A673 (cell line): ENCODE measurements at regions not wholly inside any gene's neighbourhood (a gene's known extent, or its start where the extent isn't known, plus 50 kb on each side); places are given as distances from the start of the nearest gene placed in this dataset.

Experiments
- BruUV-seq: library from RNA; stranded (reverse); fragments of 400-500 nt; replicated peaks from 2 replicates; lab custom pipeline; 2021; lab: Mats Ljungman, UMichigan
- CTCF ChIA-PET: fragments of 300-600 bp; sonication (Branson Sonifier 250); formaldehyde crosslinking; loops from one replicate; lab custom pipeline; 2022; ENCODE audit warnings: antibody characterized with exemption; lab: Charles Lee
- POLR2A ChIA-PET: fragments of 300-600 bp; sonication (Branson Sonifier 250); formaldehyde crosslinking; loops from one replicate; lab custom pipeline; 2022; ENCODE audit warnings: antibody characterized with exemption; ENCODE audit not compliant: low non-redundant PET; lab: Charles Lee
- DNase-seq: peaks from one replicate; pipeline ENCODE4 v3.0.0-alpha.2; 2015; ENCODE audit warnings: low spot score
- H3K27ac ChIP-seq: fragments of 200-600 bp; sonication (generic); 2 replicates; pipeline ENCODE4 v1.5.1; 2016; ENCODE audit warnings: mixed run types, low read depth, mild to moderate bottlenecking, mixed read lengths, antibody characterized with exemption, low read length; ENCODE audit not compliant: poor library complexity, severe bottlenecking
- H3K27me3 ChIP-seq: fragments of 200-600 bp; sonication (generic); replicated peaks from 2 replicates; pipeline ENCODE4 v1.6.1; 2017; ENCODE audit warnings: mixed run types, low read depth, mild to moderate bottlenecking, mixed read lengths, antibody characterized with exemption, low read length; ENCODE audit not compliant: insufficient read depth, poor library complexity
- H3K36me3 ChIP-seq: fragments of 200-600 bp; sonication (generic); 2 replicates; pipeline ENCODE4 v1.6.1; 2016; ENCODE audit warnings: mixed run types, mild to moderate bottlenecking, mixed read lengths, antibody characterized with exemption, low read length; ENCODE audit not compliant: insufficient read depth, poor library complexity, severe bottlenecking
- H3K4me1 ChIP-seq: fragments of 200-600 bp; sonication (generic); 2 replicates; pipeline ENCODE4 v1.6.1; 2017; ENCODE audit warnings: mixed run types, mild to moderate bottlenecking, mixed read lengths, antibody characterized with exemption, low read length; ENCODE audit not compliant: insufficient read depth, poor library complexity, severe bottlenecking
- H3K4me3 ChIP-seq: fragments of 200-600 bp; sonication (generic); 2 replicates; pipeline ENCODE4 v1.5.1; 2016; ENCODE audit warnings: low read depth, mixed run types, mild to moderate bottlenecking, mixed read lengths, low read length; ENCODE audit not compliant: poor library complexity, severe bottlenecking
- H3K9me3 ChIP-seq: fragments of 200-600 bp; sonication (generic); 2 replicates; pipeline ENCODE4 v1.6.1; 2016; ENCODE audit warnings: mixed run types, low read depth, mild to moderate bottlenecking, mixed read lengths, antibody characterized with exemption, low read length; ENCODE audit not compliant: poor library complexity, severe bottlenecking
- CTCF ChIP-seq: fragments of 300-800, 200-600 bp; sonication (generic); conservative IDR thresholded peaks from 2 replicates; pipeline ENCODE4 v1.5.1; 2017; ENCODE audit warnings: low read depth, mild to moderate bottlenecking, antibody characterized with exemption, low read length, moderate library complexity, mixed read lengths
- EZH2 ChIP-seq: fragments of 200-600 bp; sonication (generic); IDR thresholded peaks from 2 replicates; pipeline ENCODE4 v1.6.1; 2017; ENCODE audit warnings: borderline replicate concordance, low read depth, mild to moderate bottlenecking, mixed read lengths, antibody characterized with exemption, low read length; ENCODE audit not compliant: poor library complexity, severe bottlenecking
- intact Hi-C: fragments of 100-400 bp; cut with micrococcal nuclease; formaldehyde crosslinking; loops from one replicate; pipeline ENCODE4 v1.10.0; 2022; ENCODE audit not compliant: unreplicated experiment

DNA sequence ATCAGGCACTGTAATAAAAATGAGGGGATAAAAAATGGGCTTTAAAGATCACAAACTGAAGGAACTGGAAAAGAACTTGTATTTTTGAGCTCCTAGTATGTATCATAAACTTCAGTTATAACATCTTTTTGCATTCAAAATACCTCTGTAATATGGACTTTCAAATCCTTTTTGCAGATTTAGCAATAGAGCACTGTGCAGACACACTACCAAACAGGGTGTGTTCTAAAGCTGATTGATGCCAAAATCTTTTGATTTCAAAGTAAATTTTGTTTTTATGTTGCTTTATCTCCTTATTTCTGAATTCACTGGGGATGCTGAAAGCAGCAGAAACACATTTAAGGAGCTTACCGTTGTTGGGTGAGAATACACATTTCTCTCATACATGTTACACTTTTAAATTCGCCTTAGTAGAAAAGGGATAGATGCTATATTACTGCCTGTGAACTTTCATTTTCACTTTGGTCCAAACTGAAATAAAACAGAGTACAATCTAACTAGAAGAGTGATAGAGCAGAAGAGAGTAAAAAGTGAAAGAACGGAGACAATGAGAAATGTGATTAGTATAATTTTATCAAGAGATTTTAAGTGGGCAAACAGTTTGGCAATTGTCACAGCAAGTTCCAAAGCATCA, 1126.6 kb downstream of the BRINP3 start:
- Histone ChIP-seq H3K27ac (no peak overlapping the region), H3K4me1 (no peaks in the 10 kb centered on the region), H3K9me3 (no peaks in the 10 kb centered on the region), H3K4me3 (no peak overlapping the region), H3K27me3 (no peaks in the 10 kb centered on the region), H3K36me3 (no peaks in the 10 kb centered on the region)
- intact Hi-C loops = no loop called here
- no peak for DNase-seq
- POLR2A ChIA-PET = no interaction called here
- CTCF ChIA-PET = no interaction called here
- BruUV-seq = no TSS peak
- TF ChIP-seq CTCF = no peak
- no peak for TF ChIP-seq EZH2

- ChIA-PET CTCF (no interaction called here), POLR2A (no interaction called here)
- BruUV-seq = no TSS peak
These were observed 1125.7 kb downstream of the BRINP3 start for GRCh38 chr1:189351960-189352359.

GRCh38 chr1:189356206-189356605, 1121.5 kb downstream of the BRINP3 start:
- BruUV-seq = no TSS peak
- CTCF ChIA-PET = no interaction called here
- no peak for DNase-seq
- Histone ChIP-seq H3K4me3 (no peak overlapping the region), H3K27ac (no peak overlapping the region), H3K9me3 (no peaks in the 10 kb centered on the region), H3K27me3 (no peaks in the 10 kb centered on the region), H3K36me3 (no peaks in the 10 kb centered on the region), H3K4me1 (no peaks in the 10 kb centered on the region)
- POLR2A ChIA-PET = no interaction called here
- intact Hi-C loops = no loop called here
- TF ChIP-seq CTCF (no peak), EZH2 (no peak)

More at GRCh38 chr1:189351960-189352359, 1125.7 kb downstream of the BRINP3 start:
- intact Hi-C loops = no loop called here
- no peak overlapping the region for H3K4me3 ChIP-seq
- H3K36me3 ChIP-seq = no peaks in the 10 kb centered on the region
- TF ChIP-seq EZH2 = no peak
- TF ChIP-seq CTCF = no peak
- H3K9me3 ChIP-seq = no peaks in the 10 kb centered on the region
- H3K27ac ChIP-seq = no peak overlapping the region
- no peak for DNase-seq
- H3K27me3 ChIP-seq = no peaks in the 10 kb centered on the region
- H3K4me1 ChIP-seq = no peaks in the 10 kb centered on the region
